Suppressor macrophage (primary cell): ENCODE measurements at regions not wholly inside any gene's neighbourhood (a gene's known extent, or its start where the extent isn't known, plus 50 kb on each side); places are given as distances from the start of the nearest gene placed in this dataset.
"Not testable (repeated sequence)": the region's sequence is repeated elsewhere in the genome, so short reads cannot be mapped to it uniquely, and the experiment has no call there.

Experiments
- DNase-seq, 4 experiments: peaks; one replicate each; pipeline ENCODE4 v3.0.0-alpha.2; 2020 to 2022

- no peak for DNase-seq
These were observed 273.1 kb upstream of the SGO1 start for GRCh38 chr3:20458994-20459716.

GRCh38 chr3:20456511-20456910 is 270.5 kb upstream of the SGO1 start:
- no peak for DNase-seq

- DNase-seq: no peak
These were observed 265.2 kb upstream of the SGO1 start for GRCh38 chr3:20451170-20451569.

- no peak for DNase-seq
These were observed 264.6 kb upstream of the SGO1 start for GRCh38 chr3:20450611-20451010.

GRCh38 chr3:20442846-20443245 is 256.8 kb upstream of the SGO1 start:
- DNase-seq: no peak

- DNase-seq: not testable (repeated sequence)
These were observed 241.3 kb upstream of the SGO1 start for GRCh38 chr3:20427268-20427667.

GRCh38 chr3:20425138-20425537 is 239.1 kb upstream of the SGO1 start:
- DNase-seq: no peak

GRCh38 chr3:20424086-20424485 is 238.1 kb upstream of the SGO1 start:
- no peak for DNase-seq

GRCh38 chr3:20422391-20422790 is 236.4 kb upstream of the SGO1 start:
- no peak for DNase-seq

GRCh38 chr3:20417388-20418108 is 231.5 kb upstream of the SGO1 start:
- no peak for DNase-seq

GRCh38 chr3:20406611-20407011 is 220.6 kb upstream of the SGO1 start:
- no peak for DNase-seq

GRCh38 chr3:20405744-20406143 is 219.7 kb upstream of the SGO1 start:
- no peak for DNase-seq

GRCh38 chr3:20405231-20405630 is 219.2 kb upstream of the SGO1 start:
- DNase-seq: no peak

GRCh38 chr3:20404741-20405100 is 218.7 kb upstream of the SGO1 start:
- DNase-seq: no peak

GRCh38 chr3:20403986-20404740 is 218.2 kb upstream of the SGO1 start:
- DNase-seq: no peak

GRCh38 chr3:20401253-20401652 is 215.2 kb upstream of the SGO1 start:
- DNase-seq: no peak

- DNase-seq: no peak
These were observed 214.7 kb upstream of the SGO1 start for GRCh38 chr3:20400686-20401085.

GRCh38 chr3:20400281-20400680 is 214.3 kb upstream of the SGO1 start:
- DNase-seq: no peak

- DNase-seq: no peak
These were observed 210.3 kb upstream of the SGO1 start for GRCh38 chr3:20396335-20396734.

- no peak for DNase-seq
These were observed 209.7 kb upstream of the SGO1 start for GRCh38 chr3:20395692-20396091.

GRCh38 chr3:20394243-20394642 is 208.2 kb upstream of the SGO1 start:
- no peak for DNase-seq

- DNase-seq: no peak
These were observed 205.6 kb upstream of the SGO1 start for GRCh38 chr3:20391644-20392043.

GRCh38 chr3:20388971-20389370 is 203.0 kb upstream of the SGO1 start:
- no peak for DNase-seq

- no peak for DNase-seq
These were observed 194.3 kb upstream of the SGO1 start for GRCh38 chr3:20380295-20380694.
